MCF 10A (cell line): ENCODE measurements at regions not wholly inside any gene's neighbourhood (a gene's known extent, or its start where the extent isn't known, plus 50 kb on each side); places are given as distances from the start of the nearest gene placed in this dataset.

Experiments
- BruUV-seq: library from RNA; stranded (reverse); fragments of 400-500 nt; replicated peaks from 2 replicates; lab custom pipeline; 2021; lab: Mats Ljungman, UMichigan
- CTCF ChIA-PET: fragments of 300-600 bp; sonication (Branson Sonifier 250); formaldehyde crosslinking; extraction: SDS; loops from one replicate; lab custom pipeline; 2021; ENCODE audit warnings: antibody characterized with exemption, inconsistent platforms; lab: Yijun Ruan, JAX
- POLR2A ChIA-PET: fragments of 300-600, 350-650 bp; sonication (Branson Sonifier 250); formaldehyde crosslinking; extraction: SDS; loops from one replicate; lab custom pipeline; 2020; ENCODE audit warnings: antibody characterized with exemption, inconsistent platforms; lab: Yijun Ruan, JAX
- DNase-seq: peaks from one replicate; pipeline ENCODE4 v3.0.0-alpha.2; 2018; ENCODE audit not compliant: unreplicated experiment
- H3K27ac Mint-ChIP-seq: one replicate; pipeline ENCODE4 v1.8.0; 2022; ENCODE audit warnings: mild to moderate bottlenecking, low read depth, mixed read lengths; ENCODE audit not compliant: unreplicated experiment
- H3K27me3 Mint-ChIP-seq: one replicate; pipeline ENCODE4 v1.8.0; 2022; ENCODE audit warnings: mixed read lengths; ENCODE audit not compliant: insufficient read depth, unreplicated experiment
- H3K36me3 Mint-ChIP-seq: one replicate; pipeline ENCODE4 v1.8.0; 2022; ENCODE audit warnings: mild to moderate bottlenecking, moderate library complexity, mixed read lengths; ENCODE audit not compliant: insufficient read depth, unreplicated experiment
- H3K4me1 Mint-ChIP-seq: one replicate; pipeline ENCODE4 v1.8.0; 2022; ENCODE audit warnings: mixed read lengths; ENCODE audit not compliant: insufficient read depth, unreplicated experiment
- H3K4me3 Mint-ChIP-seq: one replicate; pipeline ENCODE4 v1.8.0; 2022; ENCODE audit warnings: mild to moderate bottlenecking, moderate library complexity, mixed read lengths; ENCODE audit not compliant: unreplicated experiment
- H3K9me3 Mint-ChIP-seq: one replicate; pipeline ENCODE4 v1.8.0; 2022; ENCODE audit warnings: mixed read lengths; ENCODE audit not compliant: unreplicated experiment
- CTCF ChIP-seq: fragments of 200-600 bp; IDR thresholded peaks from one replicate; pipeline ENCODE4 v1.8.0; 2022; ENCODE audit warnings: antibody characterized with exemption, mild to moderate bottlenecking; ENCODE audit not compliant: unreplicated experiment
- intact Hi-C: fragments of 100-400 bp; cut with micrococcal nuclease; formaldehyde crosslinking; loops from 2 replicates; pipeline ENCODE4 v1.14.1; 2022

GRCh38 chr18:64202863-64203262 is 54.0 kb upstream of the LINC00305 start:
- H3K4me1 Mint-ChIP-seq: no peaks in the 10 kb centered on the region
- H3K9me3 Mint-ChIP-seq: no peaks in the 10 kb centered on the region
- peak; percentile 47 for DNase-seq
- ChIA-PET POLR2A (no interaction called here), CTCF (no interaction called here)
- no peak overlapping the region for H3K27ac Mint-ChIP-seq
- intact Hi-C loops: no loop called here
- peaks cover 95% of the 10 kb centered on the region for H3K27me3 Mint-ChIP-seq
- no peak overlapping the region for H3K4me3 Mint-ChIP-seq
- no TSS peak for BruUV-seq
- TF ChIP-seq CTCF: no peak
- H3K36me3 Mint-ChIP-seq: no peaks in the 10 kb centered on the region

GRCh38 chr18:64202210-64202836 is 53.4 kb upstream of the LINC00305 start:
- Mint-ChIP-seq H3K27me3 (peaks cover 89% of the 10 kb centered on the region), H3K27ac (no peak overlapping the region)
- CTCF ChIA-PET: no interaction called here

GRCh38 chr18:64201781-64202180 is 52.9 kb upstream of the LINC00305 start:
- Mint-ChIP-seq H3K27me3 (peaks cover 85% of the 10 kb centered on the region), H3K4me1 (no peaks in the 10 kb centered on the region), H3K36me3 (no peaks in the 10 kb centered on the region), H3K27ac (no peak overlapping the region), H3K9me3 (no peaks in the 10 kb centered on the region), H3K4me3 (no peak overlapping the region)
- ChIA-PET CTCF (no interaction called here), POLR2A (no interaction called here)
- no peak for DNase-seq
- no TSS peak for BruUV-seq
- no peak for TF ChIP-seq CTCF
- intact Hi-C loops: no loop called here

More at GRCh38 chr18:64202210-64202836, 53.4 kb upstream of the LINC00305 start:
- H3K36me3 Mint-ChIP-seq: no peaks in the 10 kb centered on the region
- DNase-seq: no peak
- H3K4me3 Mint-ChIP-seq: no peak overlapping the region
- intact Hi-C loops: no loop called here
- BruUV-seq: no TSS peak
- no peak for TF ChIP-seq CTCF
- no peaks in the 10 kb centered on the region for H3K4me1 Mint-ChIP-seq
- H3K9me3 Mint-ChIP-seq: no peaks in the 10 kb centered on the region
- POLR2A ChIA-PET: no interaction called here

GRCh38 chr18:64199581-64199980 is 50.7 kb upstream of the LINC00305 start:
- ChIA-PET POLR2A (no interaction called here), CTCF (interaction anchor here (0.7 kb wide), 1 partner anchor 92 kb away, joined by 3 read pairs; no protein-coding TSS in a partner anchor)
- TF ChIP-seq CTCF: no peak
- H3K4me3 Mint-ChIP-seq: no peak overlapping the region
- no peak for DNase-seq
- no TSS peak for BruUV-seq
- H3K27me3 Mint-ChIP-seq: peaks cover 85% of the 10 kb centered on the region
- H3K4me1 Mint-ChIP-seq: no peaks in the 10 kb centered on the region
- no peaks in the 10 kb centered on the region for H3K9me3 Mint-ChIP-seq
- intact Hi-C loops: no loop called here
- no peak overlapping the region for H3K27ac Mint-ChIP-seq
- no peaks in the 10 kb centered on the region for H3K36me3 Mint-ChIP-seq
